GM20000 (cell line): ENCODE measurements at regions not wholly inside any gene's neighbourhood (a gene's known extent, or its start where the extent isn't known, plus 50 kb on each side); places are given as distances from the start of the nearest gene placed in this dataset.
"Not testable (repeated sequence)": the region's sequence is repeated elsewhere in the genome, so short reads cannot be mapped to it uniquely, and the experiment has no call there.

ENCODE experiments used
- DNase-seq: peaks from one replicate; pipeline ENCODE4 v3.0.0; 2012; ENCODE audit warnings: low spot score
- CTCF ChIP-seq: IDR thresholded peaks from 2 replicates; pipeline ENCODE4 v1.5.1; 2012; ENCODE audit warnings: mild to moderate bottlenecking, control low read depth; ENCODE audit errors: extremely low read depth, missing control alignments

DNA sequence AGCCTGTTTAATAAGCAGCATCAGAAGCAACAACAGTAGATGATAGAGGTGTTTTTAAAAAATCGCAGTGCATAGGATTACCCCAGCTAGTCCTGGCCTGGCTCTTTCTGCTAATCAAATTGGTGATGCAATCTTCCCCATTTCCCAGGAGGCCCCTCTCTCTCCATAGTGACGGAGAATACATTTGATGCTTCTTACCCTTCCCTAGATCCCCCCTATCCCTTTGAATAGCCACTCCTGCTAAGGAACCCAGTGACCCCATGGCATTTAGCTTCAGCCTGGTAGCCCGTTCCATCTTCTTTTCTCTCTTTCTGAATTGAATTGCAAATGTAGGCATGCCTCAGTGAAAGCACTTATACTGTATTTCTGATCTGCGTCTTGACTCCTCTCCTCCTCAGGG, 223.6 kb upstream of the GAP43 start:
- DNase-seq: no peak

GRCh38 chr3:115401298-115401697, 222.0 kb upstream of the GAP43 start:
- DNase-seq: no peak
- TF ChIP-seq CTCF: no peak

More for the DNA sequence above, 223.6 kb upstream of the GAP43 start:
- TF ChIP-seq CTCF: no peak

DNA sequence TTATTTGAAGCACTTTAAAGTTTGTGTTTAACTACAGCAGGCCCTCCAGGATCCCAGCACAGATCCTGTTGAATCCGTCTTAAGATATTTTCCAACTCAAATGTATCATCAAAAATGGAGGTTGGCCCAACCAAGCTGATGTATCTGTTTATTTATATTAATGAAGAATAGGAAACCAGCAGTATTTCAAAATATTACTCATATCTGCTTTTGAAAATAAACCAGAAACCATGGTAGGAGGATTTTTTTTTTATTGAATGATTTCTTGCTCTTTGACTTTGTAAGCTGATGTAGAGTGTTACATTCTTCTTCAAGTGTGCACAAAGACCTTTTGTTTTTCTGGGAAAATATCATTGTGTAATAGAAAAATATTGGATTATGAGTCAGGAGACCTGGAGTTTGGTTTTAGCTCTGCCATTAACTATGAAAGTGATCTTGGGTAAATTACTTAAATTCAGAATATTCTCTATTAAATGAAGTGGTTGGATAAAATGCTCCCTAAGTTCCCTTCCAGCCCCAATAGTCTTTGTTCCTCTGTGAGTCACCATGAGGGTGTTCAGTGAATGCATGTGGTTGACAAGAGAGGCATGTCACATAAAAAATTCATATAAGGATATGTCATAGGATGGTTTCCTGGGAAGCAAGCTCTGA, 221.3 kb upstream of the GAP43 start:
- TF ChIP-seq CTCF: no peak
- no peak for DNase-seq

GRCh38 chr3:115402651-115403050, 220.7 kb upstream of the GAP43 start:
- DNase-seq: no peak
- TF ChIP-seq CTCF: no peak

DNA sequence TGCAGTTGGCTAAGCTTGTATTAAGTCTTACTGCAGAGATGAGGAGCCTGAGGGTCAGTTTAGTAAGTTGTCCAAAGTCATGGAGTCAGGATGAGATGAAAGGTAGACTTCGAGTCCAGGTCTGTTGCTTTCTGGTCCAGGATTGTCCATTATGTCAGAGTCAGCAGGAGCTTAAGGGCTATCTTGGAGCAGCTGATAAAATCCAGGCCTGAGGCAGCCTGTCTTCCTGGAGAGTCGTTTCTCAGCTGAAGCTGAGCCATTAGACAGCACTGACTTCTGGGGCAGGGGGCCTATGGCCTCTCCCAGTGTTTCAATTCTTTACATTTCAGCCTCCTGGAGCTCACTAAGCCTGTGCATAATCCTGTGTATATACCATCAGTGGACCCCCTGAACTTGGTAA, 219.5 kb upstream of the GAP43 start:
- DNase-seq: no peak
- no peak for TF ChIP-seq CTCF

DNA sequence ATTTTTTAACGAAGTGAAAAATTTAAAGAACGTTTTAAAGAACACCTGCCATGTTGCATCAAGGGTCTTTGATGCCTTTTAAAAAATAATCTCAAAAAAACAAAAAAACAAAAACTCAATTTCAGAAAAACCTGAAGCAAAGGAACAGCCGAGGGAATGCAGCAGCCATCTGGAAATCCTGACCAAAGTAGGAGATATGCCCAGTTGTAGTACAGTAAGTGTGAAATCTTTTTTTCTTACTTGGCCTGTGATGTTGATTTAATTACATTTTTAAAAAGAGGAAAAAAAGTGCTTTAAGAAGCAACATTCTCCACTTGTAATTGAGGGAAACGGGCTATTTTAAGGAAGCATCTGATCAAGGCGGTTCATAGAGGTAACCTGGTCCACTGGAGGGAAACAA, 213.7 kb upstream of the GAP43 start:
- DNase-seq: no peak
- no peak for TF ChIP-seq CTCF

DNA sequence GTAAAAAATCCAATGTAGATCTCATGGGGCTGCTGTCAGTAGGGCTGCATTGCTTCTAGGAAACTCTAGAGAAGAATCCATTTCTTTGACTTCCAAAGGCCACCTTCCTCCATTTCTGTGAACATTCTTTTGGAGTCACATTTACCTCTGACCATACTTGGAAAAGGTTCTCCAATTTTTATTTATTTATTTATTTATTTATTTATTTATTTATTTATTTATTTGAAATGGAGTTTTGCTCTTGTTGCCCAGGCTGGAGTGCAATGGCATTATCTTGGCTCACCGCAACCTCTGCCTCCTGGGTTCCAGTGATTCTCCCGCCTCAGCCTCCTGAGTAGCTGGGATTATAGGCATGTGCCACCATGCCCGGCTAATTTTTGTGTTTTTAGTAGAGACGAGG, 208.7 kb upstream of the GAP43 start:
- not testable (repeated sequence) for DNase-seq

DNA sequence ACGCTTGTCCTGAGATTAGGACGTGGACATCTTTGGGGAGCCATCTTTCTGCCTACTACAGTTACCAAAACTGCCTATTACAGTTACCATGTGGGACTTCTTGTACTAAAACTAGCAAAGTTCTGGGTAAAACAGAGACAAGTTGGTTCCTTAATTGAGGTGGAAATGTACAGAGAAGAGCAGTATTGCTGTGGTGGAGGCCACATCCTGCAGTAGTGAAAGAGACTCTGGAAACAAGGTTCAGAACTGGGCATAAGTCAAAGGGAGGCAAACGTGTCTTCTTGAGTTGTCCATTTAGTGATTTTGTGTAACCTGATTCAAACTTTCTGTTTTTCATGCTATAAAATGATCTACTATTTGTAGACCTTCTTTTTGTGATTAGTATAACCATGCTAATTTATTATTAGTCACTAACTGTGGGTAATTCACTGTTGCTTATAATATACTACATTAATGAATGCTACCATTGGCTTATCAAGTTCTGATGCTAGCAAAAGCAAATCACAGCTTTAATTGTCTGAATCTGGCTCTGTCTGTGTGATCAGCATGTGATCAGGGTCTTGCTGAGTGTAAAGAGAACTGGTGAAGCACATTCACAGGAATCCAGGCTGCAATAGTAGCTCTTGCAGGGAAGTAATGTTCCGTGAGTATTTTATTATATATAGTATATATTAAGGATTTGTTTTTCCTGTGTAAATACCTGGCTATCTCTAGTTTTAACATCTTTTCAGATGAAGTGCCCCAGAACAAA, 207.9 kb upstream of the GAP43 start:
- no peak for TF ChIP-seq CTCF
- no peak for DNase-seq
